ENCODE measurements at regions not wholly inside any gene's neighbourhood (a gene's known extent, or its start where the extent isn't known, plus 50 kb on each side); places are given as distances from the start of the nearest gene placed in this dataset.

DNA sequence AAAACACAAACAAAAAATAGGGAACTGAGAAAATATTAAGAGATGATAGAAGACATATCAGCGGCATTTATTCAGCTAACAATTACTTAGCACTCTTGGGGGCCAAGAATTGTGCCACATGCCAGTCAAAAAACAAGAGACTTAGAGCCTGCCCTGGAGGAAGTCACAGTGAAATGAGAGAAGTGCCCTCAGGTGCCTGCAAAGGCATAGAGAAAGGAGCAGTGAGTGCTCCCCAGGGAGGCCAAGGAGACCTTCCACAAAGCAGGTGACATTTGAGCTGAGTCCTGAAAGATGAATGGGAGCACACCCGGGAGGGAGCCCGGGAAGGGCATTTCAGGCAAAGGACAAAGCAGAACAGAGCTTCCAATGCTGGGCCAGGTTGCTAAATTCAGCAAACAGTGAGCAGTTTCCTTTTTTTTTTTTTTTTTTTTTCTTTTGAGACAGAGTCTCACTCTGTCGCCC, 184.7 kb upstream of the JARID2 start:
- TF ChIP-seq ZFP3 (CRISPR knock-in tag; IDR thresholded peaks at IDR 0.05) (no peak), BACH2 (CRISPR knock-in tag; IDR thresholded peaks at IDR 0.05; ENCODE audit: borderline replicate concordance) (no peak), ARNTL (CRISPR knock-in tag; IDR thresholded peaks at IDR 0.05; ENCODE audit: borderline replicate concordance, low read depth) (no peak), RARB (CRISPR knock-in tag; IDR thresholded peaks at IDR 0.05) (no peak)
- TF ChIP-seq, protein P1, sequence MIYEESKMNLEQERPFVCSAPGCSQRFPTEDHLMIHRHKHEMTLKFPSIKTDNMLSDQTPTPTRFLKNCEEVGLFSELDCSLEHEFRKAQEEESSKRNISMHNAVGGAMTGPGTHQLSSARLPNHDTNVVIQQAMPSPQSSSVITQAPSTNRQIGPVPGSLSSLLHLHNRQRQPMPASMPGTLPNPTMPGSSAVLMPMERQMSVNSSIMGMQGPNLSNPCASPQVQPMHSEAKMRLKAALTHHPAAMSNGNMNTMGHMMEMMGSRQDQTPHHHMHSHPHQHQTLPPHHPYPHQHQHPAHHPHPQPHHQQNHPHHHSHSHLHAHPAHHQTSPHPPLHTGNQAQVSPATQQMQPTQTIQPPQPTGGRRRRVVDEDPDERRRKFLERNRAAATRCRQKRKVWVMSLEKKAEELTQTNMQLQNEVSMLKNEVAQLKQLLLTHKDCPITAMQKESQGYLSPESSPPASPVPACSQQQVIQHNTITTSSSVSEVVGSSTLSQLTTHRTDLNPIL (CRISPR knock-in tag; IDR thresholded peaks at IDR 0.05; ENCODE audit: low read depth): no peak
- ATAC-seq: no peak

DNA sequence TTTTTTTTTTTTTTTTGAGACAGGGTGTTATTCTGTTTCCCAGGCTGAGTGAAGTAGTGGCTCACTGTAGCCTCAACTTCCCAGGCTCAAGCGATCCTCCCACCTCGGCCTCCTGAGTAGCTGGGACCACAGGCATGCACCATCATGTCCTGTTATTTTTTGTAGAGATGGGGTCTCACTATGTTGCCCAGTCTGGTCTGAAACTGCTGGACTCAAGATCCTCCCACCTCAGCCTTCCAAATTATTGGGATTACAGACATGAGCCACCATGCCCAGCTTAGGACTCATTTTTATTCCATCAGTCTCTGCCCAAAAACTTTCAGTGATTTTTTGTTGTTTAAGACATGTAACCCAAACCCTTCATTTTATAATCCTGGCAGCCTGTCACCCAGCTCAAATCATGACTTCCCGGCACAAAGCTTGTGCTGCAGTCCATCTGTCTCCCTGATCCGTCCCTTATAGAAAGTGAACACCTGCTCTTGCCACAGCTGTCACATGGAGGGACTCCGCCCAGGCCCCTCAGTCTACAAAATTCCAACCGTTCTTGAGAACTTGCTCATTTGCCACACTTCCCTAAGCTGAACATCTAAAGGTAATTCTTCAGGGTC, 183.9 kb upstream of the JARID2 start:
- no peak for ATAC-seq
- TF ChIP-seq BACH2 (CRISPR knock-in tag; IDR thresholded peaks at IDR 0.05; ENCODE audit: borderline replicate concordance): no peak
- no peak for TF ChIP-seq ZC3H10 (CRISPR knock-in tag; IDR thresholded peaks at IDR 0.05)
- no peak for TF ChIP-seq ZNF70 (CRISPR knock-in tag; IDR thresholded peaks at IDR 0.05)
- TF ChIP-seq, protein P2, sequence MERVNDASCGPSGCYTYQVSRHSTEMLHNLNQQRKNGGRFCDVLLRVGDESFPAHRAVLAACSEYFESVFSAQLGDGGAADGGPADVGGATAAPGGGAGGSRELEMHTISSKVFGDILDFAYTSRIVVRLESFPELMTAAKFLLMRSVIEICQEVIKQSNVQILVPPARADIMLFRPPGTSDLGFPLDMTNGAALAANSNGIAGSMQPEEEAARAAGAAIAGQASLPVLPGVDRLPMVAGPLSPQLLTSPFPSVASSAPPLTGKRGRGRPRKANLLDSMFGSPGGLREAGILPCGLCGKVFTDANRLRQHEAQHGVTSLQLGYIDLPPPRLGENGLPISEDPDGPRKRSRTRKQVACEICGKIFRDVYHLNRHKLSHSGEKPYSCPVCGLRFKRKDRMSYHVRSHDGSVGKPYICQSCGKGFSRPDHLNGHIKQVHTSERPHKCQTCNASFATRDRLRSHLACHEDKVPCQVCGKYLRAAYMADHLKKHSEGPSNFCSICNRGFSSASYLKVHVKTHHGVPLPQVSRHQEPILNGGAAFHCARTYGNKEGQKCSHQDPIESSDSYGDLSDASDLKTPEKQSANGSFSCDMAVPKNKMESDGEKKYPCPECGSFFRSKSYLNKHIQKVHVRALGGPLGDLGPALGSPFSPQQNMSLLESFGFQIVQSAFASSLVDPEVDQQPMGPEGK (CRISPR knock-in tag; IDR thresholded peaks at IDR 0.05; ENCODE audit: borderline replicate concordance): no peak
- no peak for TF ChIP-seq CSDC2 (CRISPR knock-in tag; IDR thresholded peaks at IDR 0.05)
- TF ChIP-seq ZNF8 (CRISPR knock-in tag; IDR thresholded peaks at IDR 0.05): no peak
- TF ChIP-seq, protein P1 (CRISPR knock-in tag; IDR thresholded peaks at IDR 0.05; ENCODE audit: low read depth): no peak
- no peak for TF ChIP-seq TCF4 (CRISPR knock-in tag; IDR thresholded peaks at IDR 0.05; ENCODE audit: borderline replicate concordance)
- no peak for TF ChIP-seq OSR1 (CRISPR knock-in tag; IDR thresholded peaks at IDR 0.05)
- no peak for TF ChIP-seq ZFP3 (CRISPR knock-in tag; IDR thresholded peaks at IDR 0.05)
- TF ChIP-seq GLIS3 (CRISPR knock-in tag; IDR thresholded peaks at IDR 0.05): no peak
- no peak for TF ChIP-seq PPARA (CRISPR knock-in tag; IDR thresholded peaks at IDR 0.05; ENCODE audit: borderline replicate concordance)
- TF ChIP-seq SNAI2 (CRISPR knock-in tag; IDR thresholded peaks at IDR 0.05): no peak

DNA sequence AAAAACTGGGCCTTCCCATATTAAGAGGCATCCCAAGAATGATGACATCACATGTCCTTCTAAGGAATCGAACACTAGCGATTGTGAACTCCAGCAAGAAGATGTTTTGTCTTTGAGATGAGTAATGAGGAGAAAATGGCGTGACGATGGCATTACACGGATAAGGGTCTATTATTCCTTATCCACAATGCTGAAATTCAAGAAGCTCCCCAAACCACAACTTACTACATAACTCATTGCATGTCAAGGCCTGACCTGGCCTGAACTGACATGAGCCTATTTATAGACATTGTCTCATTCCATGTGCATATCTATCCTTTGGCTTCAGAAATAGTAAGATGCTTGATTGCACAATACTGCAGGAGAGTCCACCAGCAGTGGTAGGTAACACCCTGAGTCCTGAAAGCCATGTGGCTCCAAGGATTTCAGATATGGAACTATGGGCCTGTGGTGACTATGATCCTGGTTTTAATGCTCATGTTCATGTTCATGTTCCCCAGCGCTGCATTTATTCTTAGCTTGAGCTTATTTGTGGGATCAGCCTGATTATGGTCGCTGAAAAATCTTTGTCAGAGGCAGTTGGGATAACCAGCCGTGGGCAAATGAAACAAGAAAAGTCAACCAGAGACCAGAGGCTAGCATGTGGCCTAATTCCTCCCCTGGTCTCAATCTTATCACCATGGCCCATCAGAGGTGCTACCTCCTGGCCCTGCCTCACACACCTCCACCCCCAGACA, 183.2 kb upstream of the JARID2 start:
- ATAC-seq: no peak

More for the DNA sequence above, 183.2 kb upstream of the JARID2 start:
- TF ChIP-seq SNAI2 (CRISPR knock-in tag; IDR thresholded peaks at IDR 0.05): no peak
- TF ChIP-seq, protein P2 (CRISPR knock-in tag; IDR thresholded peaks at IDR 0.05; ENCODE audit: borderline replicate concordance): no peak
- no peak for TF ChIP-seq ZNF8 (CRISPR knock-in tag; IDR thresholded peaks at IDR 0.05)
- TF ChIP-seq TCF4 (CRISPR knock-in tag; IDR thresholded peaks at IDR 0.05; ENCODE audit: borderline replicate concordance): no peak
- TF ChIP-seq ZFP30 (CRISPR knock-in tag; IDR thresholded peaks at IDR 0.05): no peak
- no peak for TF ChIP-seq OSR1 (CRISPR knock-in tag; IDR thresholded peaks at IDR 0.05)
- TF ChIP-seq RARB (CRISPR knock-in tag; IDR thresholded peaks at IDR 0.05): no peak
- no peak for TF ChIP-seq ESRRG (CRISPR knock-in tag; IDR thresholded peaks at IDR 0.05)
- TF ChIP-seq, protein P3, sequence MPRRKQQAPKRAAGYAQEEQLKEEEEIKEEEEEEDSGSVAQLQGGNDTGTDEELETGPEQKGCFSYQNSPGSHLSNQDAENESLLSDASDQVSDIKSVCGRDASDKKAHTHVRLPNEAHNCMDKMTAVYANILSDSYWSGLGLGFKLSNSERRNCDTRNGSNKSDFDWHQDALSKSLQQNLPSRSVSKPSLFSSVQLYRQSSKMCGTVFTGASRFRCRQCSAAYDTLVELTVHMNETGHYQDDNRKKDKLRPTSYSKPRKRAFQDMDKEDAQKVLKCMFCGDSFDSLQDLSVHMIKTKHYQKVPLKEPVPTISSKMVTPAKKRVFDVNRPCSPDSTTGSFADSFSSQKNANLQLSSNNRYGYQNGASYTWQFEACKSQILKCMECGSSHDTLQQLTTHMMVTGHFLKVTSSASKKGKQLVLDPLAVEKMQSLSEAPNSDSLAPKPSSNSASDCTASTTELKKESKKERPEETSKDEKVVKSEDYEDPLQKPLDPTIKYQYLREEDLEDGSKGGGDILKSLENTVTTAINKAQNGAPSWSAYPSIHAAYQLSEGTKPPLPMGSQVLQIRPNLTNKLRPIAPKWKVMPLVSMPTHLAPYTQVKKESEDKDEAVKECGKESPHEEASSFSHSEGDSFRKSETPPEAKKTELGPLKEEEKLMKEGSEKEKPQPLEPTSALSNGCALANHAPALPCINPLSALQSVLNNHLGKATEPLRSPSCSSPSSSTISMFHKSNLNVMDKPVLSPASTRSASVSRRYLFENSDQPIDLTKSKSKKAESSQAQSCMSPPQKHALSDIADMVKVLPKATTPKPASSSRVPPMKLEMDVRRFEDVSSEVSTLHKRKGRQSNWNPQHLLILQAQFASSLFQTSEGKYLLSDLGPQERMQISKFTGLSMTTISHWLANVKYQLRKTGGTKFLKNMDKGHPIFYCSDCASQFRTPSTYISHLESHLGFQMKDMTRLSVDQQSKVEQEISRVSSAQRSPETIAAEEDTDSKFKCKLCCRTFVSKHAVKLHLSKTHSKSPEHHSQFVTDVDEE (CRISPR knock-in tag; IDR thresholded peaks at IDR 0.05): no peak
- no peak for TF ChIP-seq ZFP3 (CRISPR knock-in tag; IDR thresholded peaks at IDR 0.05)
- no peak for TF ChIP-seq ZC3H10 (CRISPR knock-in tag; IDR thresholded peaks at IDR 0.05)
- no peak for TF ChIP-seq ZNF70 (CRISPR knock-in tag; IDR thresholded peaks at IDR 0.05)
